AG10803 (cell line): ENCODE measurements at regions not wholly inside any gene's neighbourhood (a gene's known extent, or its start where the extent isn't known, plus 50 kb on each side); places are given as distances from the start of the nearest gene placed in this dataset.

Experiments
- DNase-seq: peaks from one replicate; pipeline ENCODE4 v3.0.0; 2010; ENCODE audit warnings: low read depth
- H3K4me3 ChIP-seq: 2 replicates; pipeline ENCODE4 v1.5.1; 2011; ENCODE audit warnings: mild to moderate bottlenecking, low read length, control low read depth
- TF ChIP-seq, protein P1 (sequence below): conservative IDR thresholded peaks from 2 replicates; pipeline ENCODE4 v1.5.1; 2011; ENCODE audit warnings: mild to moderate bottlenecking, low read length, control low read depth, inconsistent platforms

DNA sequence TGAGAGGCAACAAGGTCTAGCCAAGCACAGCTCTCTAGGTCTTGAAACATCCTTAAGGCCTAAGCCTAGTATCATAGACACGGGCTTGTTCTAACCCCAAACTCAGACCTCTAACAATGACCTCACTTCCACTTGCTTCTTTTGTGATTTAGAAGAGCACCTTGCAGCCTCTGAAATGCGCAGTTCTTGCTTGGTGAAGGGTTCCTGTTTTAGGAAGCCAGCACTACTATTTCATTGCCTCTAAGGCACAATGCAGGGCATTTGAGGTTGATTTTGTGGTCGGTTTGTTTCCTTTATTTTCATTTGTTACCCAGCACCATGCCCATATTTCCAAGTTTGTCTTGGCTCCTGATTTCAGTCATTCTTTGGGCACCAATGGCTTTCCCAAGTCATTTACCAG, 117.0 kb upstream of the CYP1B1 start:
- no peak for DNase-seq
- H3K4me3 ChIP-seq = no peak overlapping the region
- TF ChIP-seq, protein P1, sequence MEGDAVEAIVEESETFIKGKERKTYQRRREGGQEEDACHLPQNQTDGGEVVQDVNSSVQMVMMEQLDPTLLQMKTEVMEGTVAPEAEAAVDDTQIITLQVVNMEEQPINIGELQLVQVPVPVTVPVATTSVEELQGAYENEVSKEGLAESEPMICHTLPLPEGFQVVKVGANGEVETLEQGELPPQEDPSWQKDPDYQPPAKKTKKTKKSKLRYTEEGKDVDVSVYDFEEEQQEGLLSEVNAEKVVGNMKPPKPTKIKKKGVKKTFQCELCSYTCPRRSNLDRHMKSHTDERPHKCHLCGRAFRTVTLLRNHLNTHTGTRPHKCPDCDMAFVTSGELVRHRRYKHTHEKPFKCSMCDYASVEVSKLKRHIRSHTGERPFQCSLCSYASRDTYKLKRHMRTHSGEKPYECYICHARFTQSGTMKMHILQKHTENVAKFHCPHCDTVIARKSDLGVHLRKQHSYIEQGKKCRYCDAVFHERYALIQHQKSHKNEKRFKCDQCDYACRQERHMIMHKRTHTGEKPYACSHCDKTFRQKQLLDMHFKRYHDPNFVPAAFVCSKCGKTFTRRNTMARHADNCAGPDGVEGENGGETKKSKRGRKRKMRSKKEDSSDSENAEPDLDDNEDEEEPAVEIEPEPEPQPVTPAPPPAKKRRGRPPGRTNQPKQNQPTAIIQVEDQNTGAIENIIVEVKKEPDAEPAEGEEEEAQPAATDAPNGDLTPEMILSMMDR = no peak

GRCh38 chr2:38192046-38192445, 116.1 kb upstream of the CYP1B1 start:
- TF ChIP-seq, protein P1 = no peak
- DNase-seq = no peak
- H3K4me3 ChIP-seq = no peak overlapping the region

GRCh38 chr2:38191516-38191915, 115.6 kb upstream of the CYP1B1 start:
- DNase-seq = no peak
- H3K4me3 ChIP-seq = no peak overlapping the region
- TF ChIP-seq, protein P1 = no peak

GRCh38 chr2:38190542-38191218, 114.7 kb upstream of the CYP1B1 start:
- H3K4me3 ChIP-seq = no peak overlapping the region
- peak; percentile 99 for DNase-seq
- TF ChIP-seq, protein P1 = no peak

DNA sequence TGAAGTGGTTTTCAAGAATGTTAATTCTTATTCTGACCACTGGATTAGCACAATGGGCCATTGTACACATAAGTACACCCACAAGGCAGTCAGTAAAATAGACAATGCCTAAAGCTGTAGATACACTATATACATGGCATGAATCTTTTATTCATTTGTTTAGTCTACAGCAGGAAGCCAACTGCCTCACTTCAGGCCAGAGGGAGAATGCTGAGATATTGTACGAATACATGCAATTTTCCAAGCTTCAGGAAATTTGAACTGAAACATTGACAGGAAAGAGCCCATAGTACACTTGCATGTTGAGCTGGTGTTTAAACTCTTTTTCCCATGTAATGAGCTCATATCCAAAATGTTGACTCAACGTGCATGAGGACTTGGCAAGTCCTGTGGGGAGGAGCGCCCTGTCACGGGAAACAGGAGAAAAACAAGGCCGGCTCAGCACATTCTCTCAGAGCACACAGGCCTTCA, 111.6 kb upstream of the CYP1B1 start:
- peak; percentile 95 for DNase-seq
- TF ChIP-seq, protein P1 = no peak
- no peak overlapping the region for H3K4me3 ChIP-seq

- TF ChIP-seq, protein P1 = no peak
- DNase-seq = peak; percentile 81
- H3K4me3 ChIP-seq = no peak overlapping the region
Measured at GRCh38 chr2:38185012-38185491, 109.1 kb upstream of the CYP1B1 start.

DNA sequence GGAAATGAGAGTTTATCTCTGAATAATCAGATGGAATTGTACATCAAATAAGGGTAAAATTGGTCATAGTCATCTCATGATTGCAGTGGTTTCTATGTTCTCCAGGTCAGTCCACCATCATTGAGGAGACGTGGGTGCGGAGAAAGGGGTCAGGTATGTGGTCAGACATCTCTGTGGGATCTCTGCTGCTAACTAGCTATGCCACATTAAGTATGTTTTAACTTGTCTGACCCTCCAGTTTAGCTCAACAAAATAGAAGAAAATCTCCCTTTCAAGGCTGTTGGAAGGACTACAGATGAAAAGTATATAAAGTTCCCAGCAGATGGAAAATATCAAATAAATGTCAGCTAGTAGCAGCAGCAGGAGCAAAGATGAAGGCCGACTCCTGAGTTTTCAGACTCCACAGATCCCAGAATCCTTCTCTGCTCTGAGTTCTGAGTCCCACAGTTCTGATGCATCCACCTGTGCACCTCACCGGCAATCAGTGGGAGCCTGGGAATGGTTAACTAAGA, 106.6 kb upstream of the CYP1B1 start:
- TF ChIP-seq, protein P1 = no peak
- no peak overlapping the region for H3K4me3 ChIP-seq
- no peak for DNase-seq
